ENCODE measurements at regions not wholly inside any gene's neighbourhood (a gene's known extent, or its start where the extent isn't known, plus 50 kb on each side); places are given as distances from the start of the nearest gene placed in this dataset.

- DNase-seq = no peak
Observed at GRCh38 chr2:60318544-60318943, 234.9 kb downstream of the BCL11A start.

GRCh38 chr2:60317844-60318243 lies 235.6 kb downstream of the BCL11A start:
- no peak for DNase-seq

GRCh38 chr2:60317034-60317386 lies 236.4 kb downstream of the BCL11A start:
- DNase-seq = no peak

- DNase-seq = no peak
Observed at GRCh38 chr2:60316381-60317033, 236.9 kb downstream of the BCL11A start.

- DNase-seq = no peak
Observed at GRCh38 chr2:60313470-60314172, 239.8 kb downstream of the BCL11A start.

GRCh38 chr2:60312618-60313017 lies 240.8 kb downstream of the BCL11A start:
- DNase-seq = no peak

GRCh38 chr2:60311524-60311923 lies 241.9 kb downstream of the BCL11A start:
- no peak for DNase-seq

GRCh38 chr2:60309941-60310660 lies 243.4 kb downstream of the BCL11A start:
- DNase-seq = no peak

GRCh38 chr2:60309336-60309735 lies 244.1 kb downstream of the BCL11A start:
- DNase-seq = no peak

- DNase-seq = no peak
Observed at GRCh38 chr2:60306267-60306861, 247.1 kb downstream of the BCL11A start.

- DNase-seq = no peak
Observed at GRCh38 chr2:60303680-60304079, 249.8 kb downstream of the BCL11A start.

- DNase-seq = no peak
Observed at GRCh38 chr2:60302377-60303126, 250.9 kb downstream of the BCL11A start.

GRCh38 chr2:60301726-60302125 lies 251.7 kb downstream of the BCL11A start:
- no peak for DNase-seq

GRCh38 chr2:60299179-60299578 lies 254.3 kb downstream of the BCL11A start:
- DNase-seq = no peak

- no peak for DNase-seq
Observed at GRCh38 chr2:60298006-60298696, 255.3 kb downstream of the BCL11A start.

- DNase-seq = no peak
Observed at GRCh38 chr2:60297296-60298005, 256.0 kb downstream of the BCL11A start.

- DNase-seq = no peak
Observed at GRCh38 chr2:60296219-60296955, 257.1 kb downstream of the BCL11A start.

- no peak for DNase-seq
Observed at GRCh38 chr2:60295636-60295962, 257.9 kb downstream of the BCL11A start.

GRCh38 chr2:60294901-60295635 lies 258.4 kb downstream of the BCL11A start:
- DNase-seq = no peak

GRCh38 chr2:60292242-60292641 lies 261.2 kb downstream of the BCL11A start:
- no peak for DNase-seq
